GM21786 (cell line): ENCODE measurements at regions not wholly inside any gene's neighbourhood (a gene's known extent, or its start where the extent isn't known, plus 50 kb on each side); places are given as distances from the start of the nearest gene placed in this dataset.

Experiments used
- ATAC-seq: cut with Tn5 transposase; IDR thresholded peaks from one replicate; pipeline ENCODE4 v1.9.1; 2021; ENCODE audit not compliant: unreplicated experiment

DNA sequence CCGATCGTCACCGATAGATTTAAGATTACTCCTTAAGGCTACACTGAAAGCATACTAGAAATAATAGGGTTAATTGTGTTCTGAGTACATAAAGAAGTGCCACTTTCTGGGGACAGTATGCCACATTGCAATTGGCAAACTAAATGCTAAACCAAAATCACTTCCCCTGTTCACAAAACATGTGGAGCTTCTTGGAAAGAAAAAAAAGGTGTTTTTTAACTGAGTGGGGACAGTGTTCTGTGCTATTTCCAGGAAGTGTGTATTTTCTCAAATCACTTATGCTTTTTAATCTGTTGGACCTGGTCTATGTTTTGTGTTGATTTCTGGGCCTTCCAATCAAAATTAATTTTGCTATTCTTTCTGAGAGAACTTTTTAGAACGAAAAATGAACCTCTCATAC is 149.3 kb upstream of the MPDZ start:
- ATAC-seq = no peak

DNA sequence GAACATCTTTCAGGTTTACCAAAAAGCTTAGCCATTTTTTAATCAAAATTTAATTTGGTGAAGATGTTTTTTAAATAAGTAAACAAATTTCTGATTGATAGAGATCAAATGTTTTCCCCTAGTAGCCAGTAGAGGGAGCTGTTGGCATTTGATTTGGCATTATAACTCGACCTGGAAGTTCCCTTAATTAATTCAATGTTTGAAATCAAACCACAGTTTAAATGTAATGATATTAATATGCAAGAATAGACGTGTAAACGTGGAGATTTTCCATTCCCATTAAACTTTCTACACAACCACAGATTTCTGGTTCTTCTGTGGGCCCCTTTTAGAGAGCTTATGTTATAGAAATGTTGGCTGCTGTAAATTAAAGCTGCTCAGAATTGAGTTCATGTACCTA is 148.1 kb upstream of the MPDZ start:
- no peak for ATAC-seq

DNA sequence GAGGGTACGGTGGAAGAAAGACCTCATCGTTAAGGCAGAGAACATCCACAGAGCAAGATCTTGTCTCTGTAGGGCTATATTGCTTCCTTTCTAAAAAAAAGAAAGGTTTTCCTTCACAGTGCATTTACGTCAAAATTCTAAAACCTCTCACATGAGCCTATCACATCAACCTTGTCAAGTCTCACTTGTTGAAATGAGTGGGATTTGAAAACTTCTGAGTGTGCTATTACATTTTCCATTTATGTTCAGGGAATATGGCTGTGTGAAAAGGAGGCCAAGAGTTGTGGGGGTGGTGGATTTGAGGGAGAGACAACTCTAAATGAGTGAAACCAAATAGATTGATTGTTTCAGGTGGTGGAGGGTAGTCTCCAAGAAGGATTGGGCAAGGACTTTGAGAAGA is 147.1 kb upstream of the MPDZ start:
- no peak for ATAC-seq

DNA sequence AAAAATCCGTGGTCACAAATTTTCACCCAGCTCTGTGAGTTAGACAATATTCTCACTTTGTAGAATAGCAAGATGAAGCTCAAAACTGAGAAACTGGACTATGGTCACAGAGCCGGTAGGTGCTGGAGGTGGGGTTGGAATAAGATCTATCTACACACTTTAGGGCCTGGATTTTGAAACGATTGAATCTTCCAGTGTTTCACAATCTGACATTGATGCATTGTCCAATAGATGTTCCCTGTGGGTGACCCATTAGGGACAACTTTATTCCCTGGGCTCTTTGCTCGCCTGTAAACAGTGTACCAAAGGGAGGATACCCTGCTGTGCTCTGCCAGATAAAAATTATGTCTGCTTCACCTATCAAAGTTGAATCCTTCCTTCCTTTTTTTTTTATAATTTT is 145.4 kb upstream of the MPDZ start:
- no peak for ATAC-seq

DNA sequence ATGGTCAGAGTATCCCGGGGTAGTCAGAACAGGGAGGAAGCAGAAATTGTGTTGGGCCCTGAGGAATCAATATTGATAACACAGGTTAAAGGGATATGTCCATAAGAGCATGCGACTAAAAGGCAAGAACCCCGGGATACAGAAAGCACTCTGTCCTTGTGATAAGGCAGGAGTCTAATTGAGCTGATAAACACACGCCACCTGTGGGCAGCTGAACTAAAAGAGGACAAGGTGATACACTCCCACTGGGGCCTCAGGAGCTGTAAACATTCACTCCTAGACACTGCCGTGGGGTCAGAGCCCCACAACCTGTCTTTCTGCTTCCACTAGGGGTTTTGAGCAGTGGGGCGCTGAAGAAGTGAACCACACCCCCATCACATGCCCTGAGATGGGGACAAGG is 144.7 kb upstream of the MPDZ start:
- no peak for ATAC-seq

DNA sequence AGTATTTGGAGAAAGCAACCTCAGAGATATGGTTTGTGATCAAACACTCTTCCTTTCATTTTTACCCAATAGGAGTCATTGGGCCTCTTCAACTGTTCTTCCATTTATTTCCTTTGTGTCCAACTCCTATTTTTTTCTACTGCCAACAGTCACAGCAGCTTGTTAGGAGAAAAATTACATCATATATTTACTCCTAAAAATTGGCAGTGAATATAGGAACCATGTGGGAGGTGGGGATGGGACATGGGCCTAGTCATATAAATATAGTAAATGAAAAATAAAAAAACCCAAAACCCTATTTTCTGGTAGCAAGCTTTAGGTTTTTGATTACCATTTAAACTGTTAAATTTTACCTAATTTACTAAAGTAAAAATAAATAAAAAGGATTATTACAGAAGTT is 134.9 kb upstream of the MPDZ start:
- ATAC-seq = no peak

DNA sequence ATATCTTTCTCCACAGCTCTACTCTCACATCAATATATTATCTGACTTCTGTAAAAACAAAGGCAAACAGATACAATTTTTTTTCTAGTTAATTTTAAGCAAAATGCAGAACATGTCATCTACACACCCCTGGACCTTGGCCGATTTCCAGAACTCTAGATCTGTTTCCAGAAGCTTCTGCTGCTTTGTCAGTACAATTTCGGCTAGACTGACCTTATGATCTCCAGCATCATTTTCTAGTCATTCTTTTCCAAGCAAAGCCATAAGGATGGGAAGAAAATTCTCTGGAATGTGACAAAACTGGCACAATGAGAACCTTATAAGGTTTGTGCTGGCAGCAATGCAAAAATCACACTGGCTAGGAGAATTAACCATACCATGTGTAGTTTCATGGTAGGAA is 132.8 kb upstream of the MPDZ start:
- ATAC-seq = no peak

DNA sequence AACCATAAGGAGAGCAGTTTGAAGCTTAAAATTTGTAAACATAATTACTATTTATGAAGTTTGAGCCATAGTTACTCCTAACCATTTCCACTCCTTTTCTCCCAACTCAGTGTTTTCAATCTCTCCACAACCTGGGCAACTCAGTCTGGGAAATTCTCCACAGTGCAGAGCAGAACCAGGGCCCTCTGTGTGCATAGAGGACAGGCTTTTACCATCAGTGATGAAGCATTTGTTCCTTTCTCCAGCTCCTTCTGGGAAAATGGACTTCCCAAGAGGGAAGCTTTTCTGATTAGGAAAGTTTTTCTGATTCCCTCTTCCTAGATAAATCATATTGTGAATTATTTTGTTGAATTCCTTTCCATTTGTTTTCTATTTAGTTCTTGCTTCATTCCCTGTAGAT is 132.3 kb upstream of the MPDZ start:
- no peak for ATAC-seq

DNA sequence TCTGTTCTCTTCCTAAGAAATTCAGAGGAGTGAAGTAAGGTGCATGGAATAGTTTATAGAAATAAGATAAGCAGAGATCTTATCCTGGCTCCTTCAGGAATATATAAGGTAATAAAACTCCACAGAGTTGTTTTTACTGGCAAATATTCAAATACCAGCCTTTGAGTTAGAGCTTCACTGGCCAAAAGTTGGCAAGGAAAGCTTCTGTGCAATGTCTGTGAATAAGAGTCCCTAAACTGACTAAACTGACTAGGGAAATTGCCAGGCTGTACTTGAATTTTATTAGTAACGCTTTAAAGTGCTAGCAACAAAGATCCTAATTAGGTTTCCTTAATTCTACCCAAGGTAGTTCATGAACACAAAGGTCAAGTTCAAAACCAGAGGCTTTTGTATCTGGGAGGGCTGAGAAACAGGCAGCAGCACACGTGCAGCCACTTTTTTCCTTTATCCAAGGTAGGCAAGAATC is 131.1 kb upstream of the MPDZ start:
- no peak for ATAC-seq

DNA sequence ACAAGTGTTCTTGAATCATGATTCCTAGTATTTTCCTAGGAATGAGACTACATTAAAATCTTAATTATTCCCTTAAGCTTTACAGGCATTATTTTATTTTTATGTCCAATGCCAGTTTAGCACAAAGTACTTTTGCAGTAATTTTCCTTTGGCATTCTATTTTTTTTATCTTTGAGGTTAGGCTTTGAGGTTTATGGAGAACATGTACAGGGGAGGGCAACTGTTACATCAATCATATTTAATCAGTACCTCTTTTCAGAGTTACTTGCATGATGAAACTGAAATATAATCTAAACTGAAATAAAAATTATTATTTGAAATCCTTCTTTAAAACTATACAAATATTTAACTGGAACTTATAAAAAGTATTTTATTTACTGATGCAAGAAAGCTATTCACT is 118.2 kb upstream of the MPDZ start:
- ATAC-seq = no peak

DNA sequence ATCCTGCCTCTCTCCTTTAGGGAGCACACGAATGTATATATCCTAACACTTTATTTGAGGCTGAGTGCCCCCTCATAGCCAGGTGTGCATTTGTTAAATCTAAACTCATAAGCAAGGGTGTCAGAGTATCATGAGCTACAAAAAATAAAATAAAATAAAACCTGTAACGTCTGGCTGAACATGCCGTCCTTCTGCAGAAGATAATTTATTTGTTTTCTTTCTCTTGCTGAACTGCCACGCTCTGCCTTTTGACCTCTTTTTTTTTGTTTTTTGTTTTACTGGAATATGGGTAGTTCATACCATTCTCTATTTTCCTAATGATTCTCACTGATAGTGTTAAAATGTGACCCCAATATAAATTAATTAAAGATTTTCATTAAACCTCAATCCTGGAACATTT is 117.7 kb upstream of the MPDZ start:
- no peak for ATAC-seq

DNA sequence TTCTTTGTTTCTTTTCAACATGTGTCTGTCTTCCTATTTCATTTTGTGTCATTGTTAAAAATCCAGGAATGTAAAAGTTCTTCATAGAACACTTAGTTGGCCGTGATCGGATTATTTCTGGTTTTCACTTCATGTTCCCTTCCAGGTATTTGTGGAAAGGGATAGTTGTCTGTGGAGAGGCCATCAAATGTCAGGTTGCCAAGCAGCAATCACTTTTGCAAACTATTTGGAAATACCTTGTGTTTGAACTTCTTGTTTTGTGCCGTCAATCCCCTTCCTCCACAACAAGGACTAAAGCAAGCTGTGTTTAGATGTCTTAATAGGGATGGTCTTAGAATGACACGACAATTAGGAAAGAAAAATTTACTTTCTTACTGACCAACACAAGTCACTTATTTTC is 116.9 kb upstream of the MPDZ start:
- ATAC-seq = no peak

DNA sequence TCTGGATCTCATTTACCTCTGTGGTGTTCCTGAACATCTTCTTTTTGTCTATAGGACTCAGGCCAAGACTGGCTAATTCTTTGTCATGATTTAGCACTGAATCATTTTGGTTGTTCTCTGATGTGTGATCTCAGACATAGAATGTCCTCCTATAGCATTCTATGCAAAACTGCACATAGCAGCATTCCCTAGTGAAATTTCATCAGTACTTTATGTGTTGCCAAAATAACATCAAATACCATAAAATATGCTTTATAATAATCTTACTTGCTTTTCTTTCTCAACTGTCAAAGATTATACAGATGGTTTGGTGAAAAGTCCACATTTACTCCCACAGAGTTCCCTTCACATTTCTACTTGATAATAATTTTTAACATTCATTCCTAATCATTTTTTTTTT is 115.7 kb upstream of the MPDZ start:
- no peak for ATAC-seq

DNA sequence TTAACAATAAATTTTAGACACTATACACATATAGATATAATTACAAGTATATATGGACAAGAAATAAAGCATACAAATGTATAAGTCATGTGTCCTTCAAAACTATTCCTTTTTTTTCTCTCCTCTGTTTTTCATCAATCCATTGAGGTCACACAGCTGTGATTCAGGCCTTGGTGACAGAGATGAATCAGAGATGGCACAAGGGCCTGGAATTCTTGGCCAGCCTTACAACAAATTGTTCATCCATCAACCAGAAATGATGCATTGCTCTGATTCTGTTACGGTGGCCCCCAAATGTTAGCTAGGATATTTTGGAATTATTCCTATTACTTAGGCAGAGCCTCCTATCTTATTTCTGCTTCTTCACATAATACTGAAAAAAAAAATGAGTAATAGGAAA is 108.7 kb upstream of the MPDZ start:
- ATAC-seq = no peak

DNA sequence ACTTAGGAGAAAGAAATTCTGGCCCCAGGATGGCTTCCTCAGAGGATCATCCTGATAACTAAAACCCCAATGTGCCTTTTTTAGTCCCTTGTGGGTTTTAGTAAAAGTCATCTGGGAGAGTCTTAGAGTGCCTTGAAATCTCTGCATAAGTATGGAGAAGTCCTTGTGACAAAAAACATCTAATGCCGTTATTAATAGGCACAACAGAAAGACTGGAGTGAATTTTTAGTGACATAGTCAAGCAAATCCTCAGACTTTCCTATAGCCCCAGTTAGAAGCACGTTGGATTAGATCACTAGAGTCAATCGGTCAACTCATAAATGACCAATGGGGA is 108.2 kb upstream of the MPDZ start:
- no peak for ATAC-seq

DNA sequence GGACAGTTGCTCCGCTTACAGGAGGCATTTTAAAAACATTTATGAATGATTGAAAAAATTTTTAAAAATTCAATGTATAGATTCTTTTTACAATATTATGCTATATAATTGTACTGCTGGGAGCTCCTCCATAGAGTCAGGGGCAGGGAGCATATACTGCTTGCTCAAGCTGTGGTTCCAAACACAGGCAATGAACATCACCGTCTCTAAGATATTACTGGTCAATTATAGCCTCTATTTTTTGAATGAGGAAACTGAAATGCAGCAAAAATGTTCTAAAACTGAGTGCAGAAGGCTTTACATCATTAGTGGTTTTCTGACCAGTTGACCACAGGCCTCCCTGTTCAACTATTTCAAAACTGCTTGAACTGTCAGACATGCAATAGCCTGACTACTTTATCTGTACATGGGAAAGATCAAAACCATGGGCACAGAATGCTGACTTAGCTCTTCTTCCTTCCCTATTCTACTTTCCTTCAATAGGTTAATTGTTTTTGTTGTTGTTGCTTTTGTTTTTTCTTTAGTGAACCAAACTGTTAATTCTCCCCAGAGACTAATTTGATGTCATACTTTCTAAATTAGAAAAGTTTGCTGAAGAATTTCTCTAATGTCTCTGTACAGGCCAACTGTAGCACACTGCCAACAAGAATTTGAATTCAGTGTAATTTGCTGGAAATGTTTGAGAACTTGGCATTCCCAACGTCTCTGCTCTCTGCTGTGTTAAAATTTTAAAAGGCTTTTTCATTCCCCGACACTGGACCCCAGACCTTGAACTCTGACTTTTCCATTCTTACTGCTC is 107.6 kb upstream of the MPDZ start:
- no peak for ATAC-seq

DNA sequence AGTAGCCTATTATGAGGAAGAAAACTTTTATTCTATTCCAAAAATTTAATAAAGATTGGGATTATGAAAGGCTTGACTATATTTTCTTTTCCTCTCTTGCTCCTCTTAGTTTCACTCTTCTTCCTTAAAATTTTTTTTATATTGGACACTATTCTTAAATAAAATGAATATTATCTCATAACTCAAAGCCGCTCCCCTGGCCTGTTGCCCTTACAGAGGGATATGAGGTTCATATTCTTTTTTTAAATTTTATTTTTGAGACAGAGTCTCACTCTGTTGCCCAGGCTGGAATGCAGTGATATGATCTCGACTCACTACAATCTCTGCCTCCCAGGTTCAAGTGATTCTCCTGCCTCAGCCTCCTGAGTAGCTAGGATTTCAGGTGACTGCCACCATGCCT is 106.8 kb upstream of the MPDZ start:
- no peak for ATAC-seq

DNA sequence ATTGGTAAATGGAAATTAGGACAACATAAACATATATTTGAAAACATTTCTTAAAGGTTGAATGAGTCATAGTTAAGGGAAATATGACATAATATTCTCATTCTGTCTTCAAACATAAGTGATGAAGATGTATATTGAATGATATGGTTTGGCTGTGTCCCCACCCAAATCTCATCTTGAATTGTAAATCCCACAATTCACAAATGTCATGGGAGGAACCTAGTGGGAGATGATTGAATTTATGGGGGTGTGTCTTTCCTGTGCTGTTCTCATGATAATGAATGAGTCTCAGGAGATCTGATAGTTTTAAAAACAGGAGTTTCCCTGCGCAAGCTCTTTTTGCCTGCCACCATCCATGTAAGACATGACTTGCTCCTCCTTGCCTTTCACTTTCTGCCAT is 104.4 kb upstream of the MPDZ start:
- no peak for ATAC-seq

DNA sequence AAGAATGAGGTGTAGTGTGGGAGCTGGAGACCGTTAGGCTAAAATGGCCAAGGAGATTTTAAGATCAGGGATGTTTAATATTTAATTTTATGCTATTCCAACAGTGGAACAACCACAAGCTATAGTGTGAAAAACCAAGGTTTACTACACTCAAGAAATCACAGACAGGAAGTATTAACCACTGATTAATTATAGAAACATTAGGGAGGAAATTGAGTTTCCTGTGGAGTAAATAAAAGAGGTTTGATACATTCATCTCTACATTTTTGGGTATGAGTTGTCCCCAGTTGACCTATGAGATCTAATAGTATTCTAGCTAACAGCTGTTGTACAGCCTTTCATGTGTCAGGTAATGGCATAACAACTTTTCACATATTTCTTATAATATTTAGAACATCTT is 103.7 kb upstream of the MPDZ start:
- ATAC-seq = no peak

DNA sequence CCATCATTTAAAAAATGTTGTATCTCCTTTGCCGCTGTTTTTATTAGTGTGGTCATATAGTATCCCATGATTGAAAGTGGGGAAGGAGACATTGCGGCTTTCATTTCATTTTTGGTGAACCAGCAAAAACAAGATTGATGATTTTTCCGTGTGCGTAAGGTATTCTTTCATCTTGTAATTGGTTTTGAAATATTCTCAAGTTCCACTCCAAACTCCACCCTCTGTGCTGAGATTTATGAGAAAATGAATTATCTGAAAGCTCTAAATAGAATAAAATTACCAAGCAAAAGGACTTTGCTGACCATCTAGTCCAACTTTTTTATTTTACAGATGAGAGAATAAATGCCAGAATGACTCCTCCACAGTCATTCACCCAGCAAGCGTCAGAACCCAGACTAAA is 103.1 kb upstream of the MPDZ start:
- no peak for ATAC-seq

DNA sequence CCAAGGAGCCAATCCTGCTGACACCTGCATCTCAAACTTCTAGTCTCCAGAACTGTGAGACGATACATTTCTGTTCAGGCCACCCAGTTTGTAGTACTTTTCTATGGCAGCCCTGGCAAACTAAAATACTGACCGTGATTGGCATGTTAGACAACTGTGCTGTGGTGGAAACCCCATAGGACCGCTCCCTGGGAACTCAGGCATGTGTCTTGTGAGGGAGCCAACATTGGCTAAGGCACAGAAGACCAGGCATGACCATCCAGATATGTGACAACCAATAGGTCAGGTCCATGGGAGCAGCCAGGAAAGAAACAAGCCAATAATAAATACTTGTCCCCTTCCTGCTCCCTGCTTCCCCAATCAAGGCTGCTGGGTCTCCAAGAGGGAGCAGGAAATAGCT is 101.4 kb upstream of the MPDZ start:
- no peak for ATAC-seq

DNA sequence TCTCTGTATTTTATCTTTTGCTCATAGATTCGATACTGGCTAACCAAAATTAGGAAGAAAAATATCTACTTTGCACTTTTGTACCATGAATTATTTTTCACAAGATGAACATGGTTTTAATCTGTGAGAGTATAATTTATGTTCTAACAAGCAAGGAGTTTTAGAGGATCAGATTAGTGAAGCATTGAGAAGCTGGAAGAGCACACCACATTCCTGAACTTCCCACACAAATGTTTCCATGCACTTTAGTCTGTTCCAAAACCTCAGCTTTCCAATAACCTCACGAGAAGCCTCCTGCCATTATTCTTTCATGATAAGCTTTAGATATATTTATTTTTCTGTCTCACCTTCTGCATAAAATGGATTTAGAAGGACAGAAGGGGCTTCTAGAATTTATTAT is 98.7 kb upstream of the MPDZ start:
- no peak for ATAC-seq

DNA sequence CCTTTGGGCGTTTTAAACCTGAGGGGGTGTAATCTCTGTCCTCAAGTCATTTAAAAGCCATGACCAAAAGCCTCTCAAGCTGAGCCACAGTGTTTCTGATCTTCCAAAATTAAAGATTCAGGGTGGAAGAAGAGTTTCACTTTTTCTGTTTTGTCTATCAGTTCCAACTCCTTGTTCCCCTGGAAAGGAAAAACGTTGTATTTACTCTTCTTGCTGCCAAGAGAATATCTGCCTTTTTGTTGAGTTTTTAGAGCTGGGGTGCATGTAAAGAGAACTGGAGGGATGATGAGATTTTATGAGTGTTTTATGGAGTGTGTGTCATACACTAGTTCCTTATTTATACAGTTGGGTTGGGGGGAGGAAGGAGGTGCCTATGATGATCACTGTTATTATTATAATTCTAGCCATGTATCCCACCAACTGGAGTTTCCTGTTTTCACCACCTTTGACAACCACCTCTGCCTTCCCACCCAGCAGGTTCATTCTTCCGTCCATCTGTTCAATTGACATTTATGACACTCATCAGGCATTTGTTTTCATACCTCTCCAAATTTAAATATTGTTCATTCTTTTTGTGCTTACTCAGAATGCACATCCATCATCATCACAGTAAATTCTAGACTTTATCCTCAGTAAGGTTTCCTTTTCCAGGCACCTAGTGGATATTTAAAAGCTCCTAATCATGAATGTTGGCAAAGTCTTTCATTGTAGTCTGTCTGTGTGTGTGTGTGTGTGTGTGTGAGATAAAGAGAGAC is 97.9 kb upstream of the MPDZ start:
- no peak for ATAC-seq
